BLaER1 treated with 17β-estradiol and CSF1 and Interleukin-3, amounts not matched to agents 10 nM and 100 nM (cell line): ENCODE measurements at regions not wholly inside any gene's neighbourhood (a gene's known extent, or its start where the extent isn't known, plus 50 kb on each side); places are given as distances from the start of the nearest gene placed in this dataset.

ENCODE experiments used
- H3K27ac ChIP-seq, 11 experiments: shearing (Covaris generic); formaldehyde crosslinking; 2 replicates each; pipeline ENCODE4 v1.8.1; 2022
- H3K27me3 ChIP-seq, 11 experiments: shearing (Covaris generic); formaldehyde crosslinking; 2 replicates each; pipeline ENCODE4 v1.8.1; 2022
- H3K36me3 ChIP-seq, 11 experiments: shearing (Covaris generic); formaldehyde crosslinking; 2 replicates each; pipeline ENCODE4 v1.8.1; 2022
- H3K4me1 ChIP-seq, 10 experiments: shearing (Covaris generic); formaldehyde crosslinking; 2 replicates each; pipeline ENCODE4 v1.8.1; 2022
- H3K4me2 ChIP-seq, 11 experiments: shearing (Covaris generic); formaldehyde crosslinking; 2 replicates each; pipeline ENCODE4 v1.8.1; 2022
- H3K4me3 ChIP-seq, 10 experiments: shearing (Covaris generic); formaldehyde crosslinking; 2 replicates each; pipeline ENCODE4 v1.8.1; 2022
- H3K9ac ChIP-seq, 11 experiments: shearing (Covaris generic); formaldehyde crosslinking; 2 replicates each; pipeline ENCODE4 v1.8.1; 2022
- H3K9me3 ChIP-seq, 11 experiments: shearing (Covaris generic); formaldehyde crosslinking; replicated peaks in 1 of 11; 2 replicates each; pipeline ENCODE4 v1.8.1; 2022
- H4K20me1 ChIP-seq, 11 experiments: shearing (Covaris generic); formaldehyde crosslinking; 2 replicates each; pipeline ENCODE4 v1.8.1; 2022
- Cebpa-rat ChIP-seq, 11 experiments: shearing (Covaris generic); IDR thresholded peaks; 2 replicates each; pipeline ENCODE4 v1.8.1; 2022

DNA sequence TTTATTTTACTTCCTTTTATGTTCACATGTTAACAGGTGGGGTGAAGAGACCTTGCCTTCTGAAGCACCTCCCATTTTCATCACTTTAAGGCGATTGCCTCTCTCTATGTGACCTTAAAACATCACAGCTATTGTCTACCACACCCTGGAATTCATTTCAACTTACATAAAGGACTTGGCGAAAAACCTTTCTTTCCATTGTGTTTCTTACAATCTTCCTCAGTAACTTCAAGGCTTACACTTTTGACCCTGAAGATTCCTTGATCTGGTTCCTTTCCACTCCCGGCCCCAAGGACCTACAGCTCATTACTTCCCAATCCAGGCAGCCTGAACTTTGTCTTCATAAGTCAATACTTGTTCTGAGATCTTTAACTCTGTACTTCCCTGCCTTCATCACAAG is 443.3 kb downstream of the ADAMTS20 start:
- H3K27ac ChIP-seq: peak overlapping the region in 1 of 11 experiments; percentile 50; a peak in 1 of 22 replicates
- peaks cover 0 to 47% (median 23%) of the 10 kb centered on the region in 10 experiments; a peak in 15 of 20 replicates for H3K4me1 ChIP-seq
- H4K20me1 ChIP-seq: no peaks in the 10 kb centered on the region
- no peak overlapping the region for H3K4me3 ChIP-seq
- H3K27me3 ChIP-seq: no peaks in the 10 kb centered on the region
- peak overlapping the region in 3 of 11 experiments; percentile 47 to 71 (median 63); a peak in 4 of 22 replicates for H3K4me2 ChIP-seq
- no peak overlapping the region for H3K9ac ChIP-seq
- TF ChIP-seq Cebpa-rat (IDR thresholded peaks at IDR 0.05): no peak
- H3K9me3 ChIP-seq: no peaks in the 10 kb centered on the region
- H3K36me3 ChIP-seq: no peaks in the 10 kb centered on the region

DNA sequence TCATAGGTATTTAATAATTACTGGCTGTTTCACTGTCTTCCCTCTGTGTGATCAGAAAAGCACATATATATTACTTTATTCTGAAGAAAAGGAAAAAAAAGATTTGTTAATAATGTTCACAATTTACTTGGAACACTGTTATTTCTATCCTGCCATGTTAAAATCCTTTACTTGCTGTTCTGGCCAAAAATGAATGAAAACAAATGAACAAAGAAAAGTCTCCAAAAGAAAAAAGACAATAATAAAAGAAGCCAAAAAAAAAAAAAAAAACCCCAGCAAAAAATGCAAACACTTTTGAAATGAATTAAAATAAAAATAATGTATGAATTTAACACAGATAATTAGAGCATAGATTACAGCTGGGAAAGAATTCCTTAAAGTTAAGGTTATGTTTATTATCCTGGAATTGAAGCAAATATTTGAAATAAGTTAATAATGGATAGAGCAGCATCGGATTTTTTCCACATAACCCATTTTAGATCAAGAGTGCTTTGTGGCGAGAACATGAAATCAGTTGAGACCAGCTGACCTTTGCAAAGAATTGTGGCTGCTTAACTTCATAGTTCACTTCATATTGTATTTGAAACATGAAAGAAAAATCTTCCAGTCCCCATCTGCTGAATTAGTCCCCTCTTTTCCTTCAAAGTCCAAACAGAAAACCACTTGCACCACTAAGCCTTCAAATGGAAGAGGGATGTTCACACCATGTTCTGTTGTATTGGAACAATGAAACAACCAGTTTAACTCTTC is 444.8 kb downstream of the ADAMTS20 start:
- TF ChIP-seq Cebpa-rat (IDR thresholded peaks at IDR 0.05): no peak
- Histone ChIP-seq H3K9me3 (no peaks in the 10 kb centered on the region), H4K20me1 (no peaks in the 10 kb centered on the region), H3K4me1 (peaks cover 0 to 47% (median 23%) of the 10 kb centered on the region in 10 experiments; a peak in 15 of 20 replicates), H3K4me2 (no peak overlapping the region), H3K27ac (no peak overlapping the region), H3K4me3 (no peak overlapping the region), H3K27me3 (no peaks in the 10 kb centered on the region), H3K9ac (no peak overlapping the region), H3K36me3 (no peaks in the 10 kb centered on the region)

DNA sequence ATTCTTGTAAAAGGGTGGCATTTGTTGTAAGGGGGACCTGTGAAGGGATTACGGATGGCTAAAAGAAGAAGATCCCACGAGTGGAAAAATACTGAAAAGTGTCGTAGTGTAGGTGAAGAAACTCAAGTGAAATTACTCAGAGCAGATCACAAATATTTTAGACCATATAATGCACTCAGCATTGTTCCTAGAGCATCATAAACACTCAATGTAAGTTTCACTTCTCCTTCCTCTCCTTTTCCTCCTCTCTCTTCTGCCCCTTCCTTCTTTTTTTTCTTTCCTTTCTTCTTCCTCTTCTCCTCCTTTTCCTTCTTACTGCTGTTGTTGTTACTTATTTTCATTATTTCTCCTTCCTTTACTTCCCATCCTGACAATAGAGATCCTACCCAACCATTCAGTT is 445.6 kb downstream of the ADAMTS20 start:
- Histone ChIP-seq H3K27ac (peak overlapping the region in 2 of 11 experiments; percentile 8 to 13; a peak in 1 of 22 replicates), H3K4me2 (peak overlapping the region in 6 of 11 experiments; percentile 23 to 69 (median 42); a peak in 9 of 22 replicates), H3K27me3 (no peaks in the 10 kb centered on the region), H3K4me3 (no peak overlapping the region), H3K9ac (no peak overlapping the region), H4K20me1 (no peaks in the 10 kb centered on the region), H3K9me3 (no peaks in the 10 kb centered on the region), H3K4me1 (peaks cover 0 to 41% (median 23%) of the 10 kb centered on the region in 10 experiments; a peak in 15 of 20 replicates), H3K36me3 (no peaks in the 10 kb centered on the region)
- TF ChIP-seq Cebpa-rat (IDR thresholded peaks at IDR 0.05): no peak

DNA sequence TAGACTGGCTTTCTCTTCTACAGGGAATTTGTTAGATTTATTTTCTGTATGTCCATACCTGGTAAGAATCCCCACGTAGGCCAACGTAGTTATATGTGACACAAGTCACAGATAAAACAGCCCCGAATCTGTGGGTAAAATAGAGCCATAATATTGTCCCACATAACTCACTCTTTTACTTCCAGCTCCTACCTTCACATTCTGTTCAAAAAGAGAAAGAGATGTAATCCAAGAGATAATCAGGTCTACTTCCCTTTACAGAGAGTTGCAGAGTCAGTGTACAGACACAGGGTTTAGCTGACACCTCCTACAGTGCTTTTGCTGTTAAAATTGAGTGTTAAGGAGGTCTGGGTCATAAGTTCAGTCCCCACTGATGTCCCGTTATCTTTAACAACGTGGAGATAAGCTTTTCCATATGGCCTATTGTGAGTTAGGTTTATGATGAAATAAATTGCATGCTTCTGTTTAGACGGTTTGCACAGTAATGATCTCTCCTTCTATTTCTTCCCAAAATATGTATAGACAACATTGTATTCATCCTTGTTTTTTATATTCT is 446.5 kb downstream of the ADAMTS20 start:
- no peak overlapping the region for H3K27ac ChIP-seq
- TF ChIP-seq Cebpa-rat (IDR thresholded peaks at IDR 0.05): no peak
- peak overlapping the region in 5 of 11 experiments; percentile 24 to 69 (median 53); a peak in 9 of 22 replicates for H3K4me2 ChIP-seq
- H3K36me3 ChIP-seq: no peaks in the 10 kb centered on the region
- H3K4me3 ChIP-seq: no peak overlapping the region
- H4K20me1 ChIP-seq: no peaks in the 10 kb centered on the region
- H3K9me3 ChIP-seq: no peaks in the 10 kb centered on the region
- no peaks in the 10 kb centered on the region for H3K27me3 ChIP-seq
- H3K4me1 ChIP-seq: peaks cover 0 to 41% (median 23%) of the 10 kb centered on the region in 10 experiments; a peak in 15 of 20 replicates
- no peak overlapping the region for H3K9ac ChIP-seq

DNA sequence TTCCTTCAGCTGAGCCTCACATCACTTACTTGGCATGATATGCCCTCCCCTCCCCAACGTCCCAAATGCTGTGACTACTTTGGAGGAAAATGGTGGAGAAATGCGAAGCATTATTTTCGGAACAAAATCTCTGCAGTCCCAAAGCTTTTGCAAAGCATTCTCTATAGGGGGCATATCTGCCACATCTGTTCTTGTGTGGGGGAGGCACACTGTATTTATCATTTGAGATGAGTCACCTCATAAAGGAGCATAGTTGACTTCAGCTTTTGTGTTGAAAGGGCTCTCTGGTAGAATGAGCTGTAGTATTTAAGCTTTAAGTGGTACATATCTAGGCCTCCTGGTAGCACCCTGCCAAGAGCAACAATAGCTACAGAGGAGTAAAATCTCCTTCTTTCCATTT is 447.5 kb downstream of the ADAMTS20 start:
- 0 out of 22 replicates have a peak overlapping the region, but pooled peaks of 1 of the 11 experiments have one; percentile 59 for H3K4me2 ChIP-seq
- H3K4me3 ChIP-seq: no peak overlapping the region
- H3K27ac ChIP-seq: no peak overlapping the region
- peaks cover 0 to 31% (median 15%) of the 10 kb centered on the region in 10 experiments; a peak in 15 of 20 replicates for H3K4me1 ChIP-seq
- H3K36me3 ChIP-seq: no peaks in the 10 kb centered on the region
- no peak for TF ChIP-seq Cebpa-rat (IDR thresholded peaks at IDR 0.05)
- no peak overlapping the region for H3K9ac ChIP-seq
- H3K27me3 ChIP-seq: no peaks in the 10 kb centered on the region
- no peaks in the 10 kb centered on the region for H4K20me1 ChIP-seq
- no peaks in the 10 kb centered on the region for H3K9me3 ChIP-seq

DNA sequence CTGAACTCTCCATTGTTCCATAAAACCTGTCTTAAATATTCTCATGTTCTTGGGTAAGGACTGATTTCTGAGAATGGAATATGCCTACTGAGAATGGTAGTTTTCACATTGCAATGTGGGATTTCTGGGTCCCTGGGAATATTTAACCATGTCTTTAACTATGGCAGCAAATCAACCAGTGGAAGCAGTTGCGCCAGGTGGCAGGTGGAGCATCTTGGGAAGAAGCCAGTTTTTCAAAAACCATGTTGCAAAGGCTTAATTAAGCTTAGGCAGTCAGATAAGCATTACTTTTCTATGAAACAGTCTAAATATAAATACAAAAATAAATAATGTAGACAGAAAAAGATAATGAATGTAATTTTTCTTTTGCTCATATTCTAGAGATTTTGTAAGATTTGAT is 448.1 kb downstream of the ADAMTS20 start:
- TF ChIP-seq Cebpa-rat (IDR thresholded peaks at IDR 0.05): no peak
- peaks cover 0 to 25% (median 11%) of the 10 kb centered on the region in 10 experiments; a peak in 14 of 20 replicates for H3K4me1 ChIP-seq
- H3K4me2 ChIP-seq: no peak overlapping the region
- no peak overlapping the region for H3K27ac ChIP-seq
- H3K27me3 ChIP-seq: no peaks in the 10 kb centered on the region
- no peaks in the 10 kb centered on the region for H3K9me3 ChIP-seq
- H3K36me3 ChIP-seq: no peaks in the 10 kb centered on the region
- no peaks in the 10 kb centered on the region for H4K20me1 ChIP-seq
- no peak overlapping the region for H3K4me3 ChIP-seq
- no peak overlapping the region for H3K9ac ChIP-seq

DNA sequence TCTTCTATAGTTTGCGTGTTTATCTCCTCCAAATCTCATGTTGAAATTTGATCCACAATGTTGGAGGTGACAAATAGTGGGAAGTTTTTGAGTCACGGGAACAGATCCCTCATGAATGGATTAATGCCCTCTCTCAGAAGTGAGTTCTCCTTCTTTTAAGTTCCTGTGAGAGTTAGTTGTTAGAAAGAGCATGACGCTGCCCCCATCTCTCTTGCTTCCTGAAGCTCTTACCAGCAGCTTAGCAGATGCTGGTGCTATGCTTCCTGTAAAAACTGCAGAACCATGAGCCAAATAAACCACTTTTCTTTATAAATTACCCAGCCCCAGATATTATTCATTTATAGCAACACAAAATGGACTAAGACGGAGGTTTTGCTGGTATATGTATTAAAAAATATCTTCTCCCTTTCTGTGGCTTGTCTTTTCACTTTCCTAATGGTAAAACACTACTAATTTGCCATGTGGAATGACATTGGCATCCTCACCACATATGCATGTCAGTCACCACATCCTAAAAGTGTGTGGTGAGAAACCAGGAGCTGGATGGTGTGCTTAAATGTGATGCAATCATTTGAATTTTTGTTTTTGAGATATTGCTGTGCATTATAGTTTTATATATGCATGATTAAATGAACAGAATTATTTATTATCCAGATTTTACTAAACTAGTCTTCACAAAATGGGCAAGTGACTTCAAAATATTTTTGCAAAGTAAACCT is 449.3 kb downstream of the ADAMTS20 start:
- H3K27ac ChIP-seq: no peak overlapping the region

DNA sequence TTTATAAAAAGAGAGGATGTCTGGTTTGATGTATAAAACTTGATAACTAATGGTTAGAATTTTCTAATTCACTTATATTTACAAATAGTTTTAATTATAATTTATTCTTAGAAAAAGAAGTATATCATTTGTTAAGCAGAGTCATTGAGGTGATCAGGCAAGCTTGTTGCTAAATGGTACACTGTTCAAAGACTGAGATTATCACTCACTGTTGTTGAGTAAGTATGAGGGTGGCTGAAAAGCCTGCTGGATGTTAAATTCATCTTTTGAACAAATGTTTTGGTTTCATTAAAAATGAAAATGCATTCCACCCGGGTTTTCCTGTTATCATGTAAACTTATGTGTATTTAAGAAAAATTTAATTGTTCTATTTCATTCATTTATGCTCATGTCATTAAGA is 451.8 kb downstream of the ADAMTS20 start:
- no peaks in the 10 kb centered on the region for H3K9me3 ChIP-seq
- no peak overlapping the region for H3K9ac ChIP-seq
- TF ChIP-seq Cebpa-rat (IDR thresholded peaks at IDR 0.05): no peak
- no peaks in the 10 kb centered on the region for H3K36me3 ChIP-seq
- H3K27me3 ChIP-seq: no peaks in the 10 kb centered on the region
- no peaks in the 10 kb centered on the region for H4K20me1 ChIP-seq
- no peak overlapping the region for H3K27ac ChIP-seq
- H3K4me1 ChIP-seq: peaks cover 0 to 9% (median 0%) of the 10 kb centered on the region in 10 experiments; a peak in 6 of 20 replicates
- H3K4me3 ChIP-seq: no peak overlapping the region
- no peak overlapping the region for H3K4me2 ChIP-seq

More for the DNA sequence above, 449.3 kb downstream of the ADAMTS20 start:
- no peaks in the 10 kb centered on the region for H3K27me3 ChIP-seq
- TF ChIP-seq Cebpa-rat (IDR thresholded peaks at IDR 0.05): 0 out of 22 replicates have a peak, but pooled peaks of 1 of the 11 experiments have one; percentile 12
- H3K4me1 ChIP-seq: peaks cover 0 to 22% (median 11%) of the 10 kb centered on the region in 10 experiments; a peak in 14 of 20 replicates
- no peak overlapping the region for H3K9ac ChIP-seq
- no peaks in the 10 kb centered on the region for H3K9me3 ChIP-seq
- H3K36me3 ChIP-seq: no peaks in the 10 kb centered on the region
- H3K4me3 ChIP-seq: no peak overlapping the region
- H4K20me1 ChIP-seq: no peaks in the 10 kb centered on the region
- no peak overlapping the region for H3K4me2 ChIP-seq

DNA sequence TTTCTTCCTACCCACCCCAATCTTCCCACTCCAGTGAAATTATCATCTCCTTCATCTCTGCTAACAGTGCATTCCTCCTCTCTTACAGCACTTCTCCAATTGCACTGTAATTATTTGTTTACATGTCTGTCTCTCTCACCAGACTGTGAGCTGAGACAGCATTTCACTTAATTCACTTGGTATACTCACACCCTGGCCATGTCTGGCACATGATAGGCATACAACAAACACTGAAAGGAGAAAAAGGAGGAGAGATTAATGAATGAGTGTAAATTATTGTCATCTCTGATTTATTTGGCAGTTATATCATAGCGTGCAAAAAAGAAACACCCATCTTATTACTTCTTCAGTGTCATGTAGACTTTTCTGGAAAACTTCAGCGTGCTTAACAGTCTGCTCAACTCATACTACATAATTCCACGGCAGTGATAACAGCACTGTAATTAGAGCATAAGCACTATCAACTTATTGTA is 452.3 kb downstream of the ADAMTS20 start:
- no peaks in the 10 kb centered on the region for H3K27me3 ChIP-seq
- H3K4me3 ChIP-seq: no peak overlapping the region
- no peak for TF ChIP-seq Cebpa-rat (IDR thresholded peaks at IDR 0.05)
- H3K9ac ChIP-seq: no peak overlapping the region
- H3K4me1 ChIP-seq: peaks cover 0 to 4% (median 0%) of the 10 kb centered on the region in 10 experiments; a peak in 2 of 20 replicates
- no peak overlapping the region for H3K27ac ChIP-seq
- no peaks in the 10 kb centered on the region for H3K36me3 ChIP-seq
- H3K9me3 ChIP-seq: no peaks in the 10 kb centered on the region
- H4K20me1 ChIP-seq: no peaks in the 10 kb centered on the region
- H3K4me2 ChIP-seq: no peak overlapping the region
